Chondrocyte (in vitro differentiated cells): ENCODE measurements at regions not wholly inside any gene's neighbourhood (a gene's known extent, or its start where the extent isn't known, plus 50 kb on each side); places are given as distances from the start of the nearest gene placed in this dataset.
"Not testable (repeated sequence)": the region's sequence is repeated elsewhere in the genome, so short reads cannot be mapped to it uniquely, and the experiment has no call there.

ENCODE experiments used
- DNase-seq: peaks from one replicate; pipeline ENCODE4 v3.0.0; 2021; ENCODE audit warnings: mixed read lengths, low spot score
- H3K27ac Mint-ChIP-seq: one replicate; pipeline ENCODE4 v1.8.0; 2021; ENCODE audit warnings: mild to moderate bottlenecking, moderate library complexity, mixed read lengths; ENCODE audit not compliant: unreplicated experiment
- H3K27me3 Mint-ChIP-seq: 2 replicates; pipeline ENCODE4 v1.8.0; 2021; ENCODE audit warnings: low read depth, mixed read lengths
- H3K36me3 Mint-ChIP-seq: 2 replicates; pipeline ENCODE4 v1.8.0; 2021; ENCODE audit warnings: low read depth, mixed read lengths
- H3K4me1 Mint-ChIP-seq: 2 replicates; pipeline ENCODE4 v1.8.0; 2021; ENCODE audit warnings: low read depth, mild to moderate bottlenecking, mixed read lengths
- H3K4me3 Mint-ChIP-seq: one replicate; pipeline ENCODE4 v1.8.0; 2021; ENCODE audit warnings: mild to moderate bottlenecking, moderate library complexity, mixed read lengths; ENCODE audit not compliant: unreplicated experiment
- H3K9me3 Mint-ChIP-seq: 2 replicates; pipeline ENCODE4 v1.8.0; 2021; ENCODE audit warnings: low read depth, mixed read lengths
- TF ChIP-seq, protein P1 (sequence below): fragments of 200-600 bp; sonication (generic); IDR thresholded peaks from 2 replicates; pipeline ENCODE4 v1.5.0; 2021; ENCODE audit warnings: antibody characterized with exemption, mild to moderate bottlenecking, moderate library complexity

DNA sequence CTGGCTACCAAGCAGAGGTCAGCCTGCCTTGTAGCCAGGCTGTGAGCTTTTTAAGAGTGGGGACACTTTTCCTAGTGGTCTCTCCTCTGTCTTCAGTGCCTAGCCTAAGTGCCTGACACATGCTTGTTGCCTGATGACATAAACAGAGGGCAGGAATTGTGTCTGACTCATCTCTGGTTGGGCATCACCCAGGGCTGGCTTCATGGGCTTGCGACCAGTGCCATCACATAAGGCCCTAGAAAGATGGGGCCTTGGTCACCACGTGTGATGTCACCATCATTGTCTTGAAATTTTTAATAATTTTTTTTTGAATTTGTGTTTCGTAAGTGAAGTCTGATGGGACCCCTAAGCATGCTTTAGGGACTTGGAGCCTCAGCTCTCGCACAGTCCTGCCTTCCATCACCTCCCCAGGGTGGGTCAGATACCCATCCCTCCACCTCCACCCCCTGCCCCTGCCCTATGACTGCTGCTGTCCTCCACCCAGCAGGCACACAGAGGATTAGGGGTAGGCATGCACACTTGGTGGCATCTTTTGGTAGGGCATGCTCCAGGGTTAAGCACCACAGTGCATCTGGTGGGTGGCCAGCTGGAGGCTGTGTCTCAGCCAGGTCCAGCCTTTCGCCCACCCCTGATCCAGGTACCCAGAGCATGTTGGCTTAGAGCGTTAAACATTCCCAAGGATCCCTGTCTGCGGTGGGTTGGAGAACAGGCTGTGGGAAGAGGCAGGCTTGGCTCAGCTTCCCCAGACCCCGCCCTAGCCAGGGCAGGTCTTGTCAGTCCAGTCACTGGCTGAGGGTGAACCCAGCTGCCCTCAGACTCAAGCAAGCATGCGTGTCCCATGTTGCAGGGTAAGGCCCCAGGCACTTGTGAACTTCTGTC, 80.1 kb upstream of the SH3PXD2B start:
- peaks cover 14% of the 10 kb centered on the region for H3K4me1 Mint-ChIP-seq
- no peak overlapping the region for H3K27ac Mint-ChIP-seq
- H3K4me3 Mint-ChIP-seq = no peak overlapping the region
- H3K9me3 Mint-ChIP-seq = no peaks in the 10 kb centered on the region
- H3K36me3 Mint-ChIP-seq = no peaks in the 10 kb centered on the region
- TF ChIP-seq, protein P1, sequence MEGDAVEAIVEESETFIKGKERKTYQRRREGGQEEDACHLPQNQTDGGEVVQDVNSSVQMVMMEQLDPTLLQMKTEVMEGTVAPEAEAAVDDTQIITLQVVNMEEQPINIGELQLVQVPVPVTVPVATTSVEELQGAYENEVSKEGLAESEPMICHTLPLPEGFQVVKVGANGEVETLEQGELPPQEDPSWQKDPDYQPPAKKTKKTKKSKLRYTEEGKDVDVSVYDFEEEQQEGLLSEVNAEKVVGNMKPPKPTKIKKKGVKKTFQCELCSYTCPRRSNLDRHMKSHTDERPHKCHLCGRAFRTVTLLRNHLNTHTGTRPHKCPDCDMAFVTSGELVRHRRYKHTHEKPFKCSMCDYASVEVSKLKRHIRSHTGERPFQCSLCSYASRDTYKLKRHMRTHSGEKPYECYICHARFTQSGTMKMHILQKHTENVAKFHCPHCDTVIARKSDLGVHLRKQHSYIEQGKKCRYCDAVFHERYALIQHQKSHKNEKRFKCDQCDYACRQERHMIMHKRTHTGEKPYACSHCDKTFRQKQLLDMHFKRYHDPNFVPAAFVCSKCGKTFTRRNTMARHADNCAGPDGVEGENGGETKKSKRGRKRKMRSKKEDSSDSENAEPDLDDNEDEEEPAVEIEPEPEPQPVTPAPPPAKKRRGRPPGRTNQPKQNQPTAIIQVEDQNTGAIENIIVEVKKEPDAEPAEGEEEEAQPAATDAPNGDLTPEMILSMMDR = no peak
- no peaks in the 10 kb centered on the region for H3K27me3 Mint-ChIP-seq
- no peak for DNase-seq

DNA sequence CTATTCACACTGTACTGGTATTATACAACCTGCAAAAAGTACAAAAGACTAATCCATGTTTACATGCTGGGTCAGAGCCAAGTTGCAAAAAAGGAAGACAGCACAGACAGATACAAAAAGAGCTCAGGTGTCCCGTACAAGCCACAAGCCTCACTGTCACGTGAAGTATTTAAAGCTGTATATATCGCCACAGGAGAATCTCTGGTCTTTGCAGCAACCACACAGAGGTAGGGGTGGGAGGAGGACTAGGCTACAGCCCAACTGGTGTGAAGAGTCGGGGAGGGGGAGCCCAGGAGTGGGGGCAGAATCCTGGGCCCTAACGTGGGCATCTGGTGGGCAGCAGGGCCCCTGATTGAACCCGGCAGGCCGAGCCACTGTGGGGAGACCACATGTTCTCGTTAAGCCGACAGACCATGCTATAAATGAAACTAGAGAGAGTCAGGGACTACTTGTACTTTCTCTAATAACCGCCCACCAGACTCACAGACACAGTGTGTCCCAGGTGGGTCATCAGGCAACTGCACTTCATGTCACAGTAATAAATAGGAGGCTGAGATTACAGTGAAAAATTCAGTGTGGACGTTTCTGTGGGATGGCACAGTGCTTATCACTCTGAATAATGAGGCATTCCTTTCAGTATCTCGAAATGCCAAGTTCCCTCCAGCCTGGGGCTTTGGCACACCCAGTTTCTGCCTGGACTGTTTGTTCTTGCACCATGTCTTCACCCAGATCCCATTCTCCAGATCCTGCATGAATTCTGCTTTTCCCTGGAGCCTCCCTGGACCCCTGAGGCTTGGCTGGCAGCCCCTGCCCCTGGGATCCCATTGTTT, 79.3 kb upstream of the SH3PXD2B start:
- DNase-seq = no peak
- Mint-ChIP-seq H3K4me1 (peaks cover 14% of the 10 kb centered on the region), H3K4me3 (no peak overlapping the region), H3K27me3 (no peaks in the 10 kb centered on the region), H3K36me3 (no peaks in the 10 kb centered on the region), H3K9me3 (peaks cover 3% of the 10 kb centered on the region), H3K27ac (no peak overlapping the region)
- TF ChIP-seq, protein P1 = no peak

DNA sequence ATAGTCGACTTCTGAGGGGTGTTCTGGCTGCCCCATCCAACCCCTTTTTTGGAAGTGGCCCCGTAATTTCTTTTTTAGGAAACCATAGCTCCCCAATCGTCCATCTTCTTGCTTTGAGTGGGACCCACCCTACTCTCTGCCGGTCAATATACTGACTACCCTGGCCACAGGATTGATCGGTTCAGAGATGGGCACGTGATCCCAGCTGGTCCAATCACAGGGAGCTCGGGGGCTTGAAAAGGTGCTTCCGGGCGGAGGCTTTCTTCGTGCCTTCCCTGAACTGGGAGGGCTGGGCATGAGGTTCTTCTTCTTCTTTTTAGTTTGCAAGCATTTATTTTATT, 78.7 kb upstream of the SH3PXD2B start:
- peaks cover 8% of the 10 kb centered on the region for H3K9me3 Mint-ChIP-seq
- TF ChIP-seq, protein P1 = no peak
- peaks cover 19% of the 10 kb centered on the region for H3K4me1 Mint-ChIP-seq
- H3K4me3 Mint-ChIP-seq = no peak overlapping the region
- no peaks in the 10 kb centered on the region for H3K27me3 Mint-ChIP-seq
- no peak for DNase-seq
- H3K27ac Mint-ChIP-seq = no peak overlapping the region
- peaks cover under 1% of the 10 kb centered on the region for H3K36me3 Mint-ChIP-seq

DNA sequence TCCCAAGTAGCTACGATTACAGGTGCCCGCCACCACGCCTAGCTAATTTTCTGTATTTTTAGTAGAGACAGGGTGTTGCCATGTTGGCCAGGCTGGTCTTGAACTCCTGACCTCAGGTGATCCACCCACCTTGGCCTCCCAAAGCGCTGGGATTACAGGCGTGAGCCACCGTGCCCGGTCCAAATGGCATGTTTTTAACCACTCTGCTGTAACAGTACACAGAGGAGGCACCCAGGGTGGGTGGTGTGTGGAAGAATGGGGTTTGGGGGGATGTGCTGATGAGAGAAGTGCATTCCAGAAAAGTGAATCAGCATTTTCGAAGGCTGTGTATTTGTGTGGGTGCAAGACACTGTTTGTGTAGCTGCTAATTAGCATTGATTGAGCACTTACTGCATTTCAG, 78.1 kb upstream of the SH3PXD2B start:
- not testable (repeated sequence) for H3K4me3 Mint-ChIP-seq, DNase-seq, H3K9me3 Mint-ChIP-seq, H3K36me3 Mint-ChIP-seq, H3K27ac Mint-ChIP-seq, H3K27me3 Mint-ChIP-seq
- H3K4me1 Mint-ChIP-seq = peaks cover 19% of the 10 kb centered on the region

DNA sequence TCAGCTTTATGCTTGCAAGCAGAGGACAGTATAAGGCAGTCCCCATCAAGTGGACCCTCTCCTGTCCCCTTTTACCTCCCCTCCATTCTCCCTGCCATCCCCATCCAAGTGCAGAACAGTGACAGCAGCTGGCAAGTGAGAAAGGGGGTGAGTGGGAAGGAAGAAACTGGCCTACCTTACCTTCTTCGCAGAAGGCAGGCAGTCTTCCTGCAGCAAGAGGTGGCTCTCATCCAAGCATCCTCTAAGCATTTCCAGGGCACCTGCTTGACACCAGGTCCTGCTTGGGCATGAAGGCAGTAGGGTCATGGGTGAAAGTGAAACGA, 77.3 kb upstream of the SH3PXD2B start:
- TF ChIP-seq, protein P1 = no peak
- DNase-seq = no peak
- Mint-ChIP-seq H3K36me3 (peaks cover 1% of the 10 kb centered on the region), H3K27me3 (no peaks in the 10 kb centered on the region), H3K9me3 (peaks cover 9% of the 10 kb centered on the region), H3K4me1 (peaks cover 19% of the 10 kb centered on the region), H3K4me3 (no peak overlapping the region), H3K27ac (no peak overlapping the region)
